AG04449 (cell line): ENCODE measurements at regions not wholly inside any gene's neighbourhood (a gene's known extent, or its start where the extent isn't known, plus 50 kb on each side); places are given as distances from the start of the nearest gene placed in this dataset.
"Not testable (repeated sequence)": the region's sequence is repeated elsewhere in the genome, so short reads cannot be mapped to it uniquely, and the experiment has no call there.

Source experiments
- CTCF ChIA-PET: fragments of 350-600 bp; formaldehyde crosslinking; extraction: SDS; loops from one replicate; lab custom pipeline; 2021; ENCODE audit warnings: antibody characterized with exemption; lab: Yijun Ruan, JAX
- POLR2A ChIA-PET: fragments of 400-600, 350-600 bp; formaldehyde crosslinking; extraction: SDS; loops from one replicate; lab custom pipeline; 2020; ENCODE audit warnings: antibody characterized with exemption, inconsistent platforms; lab: Yijun Ruan, JAX
- DNase-seq: peaks from one replicate; pipeline ENCODE4 v3.0.0-alpha.2; 2010; ENCODE audit warnings: low read depth, low spot score
- H3K4me3 ChIP-seq: 2 replicates; pipeline ENCODE4 v1.5.1; 2011; ENCODE audit warnings: low read depth, mild to moderate bottlenecking, control low read depth, low read length
- TF ChIP-seq, protein P1 (sequence below): IDR thresholded peaks from one replicate; pipeline ENCODE4 v1.5.1; 2011; ENCODE audit warnings: mild to moderate bottlenecking, moderate library complexity, low read length, control low read depth, inconsistent platforms; ENCODE audit not compliant: insufficient read depth; ENCODE audit errors: missing control alignments

DNA sequence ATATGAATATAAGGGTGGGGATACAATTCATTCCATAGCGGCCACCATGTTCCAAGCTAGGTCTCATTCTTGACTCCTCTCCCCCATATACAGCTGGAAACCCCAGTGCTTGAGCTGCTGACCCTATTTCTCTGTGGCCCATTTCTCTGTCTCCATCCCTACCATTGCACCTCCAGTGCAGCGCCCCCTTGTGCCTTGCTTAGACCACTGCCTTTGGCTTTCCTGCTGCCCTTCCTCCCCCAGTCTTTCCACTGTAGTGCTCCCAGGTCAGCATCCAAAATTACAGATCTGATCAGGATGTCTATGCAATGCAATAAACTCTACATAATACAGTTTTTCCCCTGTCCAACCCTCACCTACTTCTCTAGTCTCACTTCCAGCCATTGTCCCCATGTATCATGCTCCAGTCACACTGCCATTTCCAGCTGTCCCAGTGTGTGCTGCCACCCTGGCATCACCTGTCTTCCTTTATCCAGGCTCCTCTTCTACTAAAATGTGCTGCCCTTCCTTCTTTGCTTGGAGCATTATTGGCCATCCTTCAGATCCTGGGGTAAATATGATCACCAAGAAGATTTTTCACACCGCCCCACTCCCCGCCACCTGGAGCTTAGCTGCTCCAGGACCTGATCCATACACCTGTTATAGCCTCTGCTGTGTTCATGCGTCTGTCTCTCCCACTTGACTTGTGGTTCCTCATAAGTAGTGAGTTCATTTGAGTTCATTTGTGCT is 199.4 kb upstream of the IPO5 start:
- CTCF ChIA-PET: no interaction called here
- POLR2A ChIA-PET: no interaction called here

DNA sequence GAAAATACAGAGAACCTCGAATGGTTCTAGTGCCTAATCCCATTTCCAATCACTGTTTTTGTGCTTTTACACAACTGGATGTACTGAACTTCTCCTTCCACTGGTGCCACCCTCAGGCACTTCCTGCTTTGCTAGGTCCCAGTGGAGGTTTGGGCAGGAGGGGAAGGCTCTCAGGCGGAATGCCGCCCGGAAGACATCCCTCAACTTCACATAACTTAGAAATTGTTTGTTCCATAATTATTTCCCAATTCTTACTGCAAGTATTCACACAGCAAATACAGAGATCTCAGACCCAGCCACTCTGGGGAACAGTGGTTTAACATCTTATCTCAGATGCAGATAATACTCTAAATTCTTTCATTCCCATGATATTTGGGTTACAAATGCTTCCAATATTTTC is 195.7 kb upstream of the IPO5 start:
- no peak for DNase-seq
- CTCF ChIA-PET: no interaction called here

More for the DNA sequence above, 199.4 kb upstream of the IPO5 start:
- no peak for DNase-seq
- no peak overlapping the region for H3K4me3 ChIP-seq
- TF ChIP-seq, protein P1, sequence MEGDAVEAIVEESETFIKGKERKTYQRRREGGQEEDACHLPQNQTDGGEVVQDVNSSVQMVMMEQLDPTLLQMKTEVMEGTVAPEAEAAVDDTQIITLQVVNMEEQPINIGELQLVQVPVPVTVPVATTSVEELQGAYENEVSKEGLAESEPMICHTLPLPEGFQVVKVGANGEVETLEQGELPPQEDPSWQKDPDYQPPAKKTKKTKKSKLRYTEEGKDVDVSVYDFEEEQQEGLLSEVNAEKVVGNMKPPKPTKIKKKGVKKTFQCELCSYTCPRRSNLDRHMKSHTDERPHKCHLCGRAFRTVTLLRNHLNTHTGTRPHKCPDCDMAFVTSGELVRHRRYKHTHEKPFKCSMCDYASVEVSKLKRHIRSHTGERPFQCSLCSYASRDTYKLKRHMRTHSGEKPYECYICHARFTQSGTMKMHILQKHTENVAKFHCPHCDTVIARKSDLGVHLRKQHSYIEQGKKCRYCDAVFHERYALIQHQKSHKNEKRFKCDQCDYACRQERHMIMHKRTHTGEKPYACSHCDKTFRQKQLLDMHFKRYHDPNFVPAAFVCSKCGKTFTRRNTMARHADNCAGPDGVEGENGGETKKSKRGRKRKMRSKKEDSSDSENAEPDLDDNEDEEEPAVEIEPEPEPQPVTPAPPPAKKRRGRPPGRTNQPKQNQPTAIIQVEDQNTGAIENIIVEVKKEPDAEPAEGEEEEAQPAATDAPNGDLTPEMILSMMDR: no peak

DNA sequence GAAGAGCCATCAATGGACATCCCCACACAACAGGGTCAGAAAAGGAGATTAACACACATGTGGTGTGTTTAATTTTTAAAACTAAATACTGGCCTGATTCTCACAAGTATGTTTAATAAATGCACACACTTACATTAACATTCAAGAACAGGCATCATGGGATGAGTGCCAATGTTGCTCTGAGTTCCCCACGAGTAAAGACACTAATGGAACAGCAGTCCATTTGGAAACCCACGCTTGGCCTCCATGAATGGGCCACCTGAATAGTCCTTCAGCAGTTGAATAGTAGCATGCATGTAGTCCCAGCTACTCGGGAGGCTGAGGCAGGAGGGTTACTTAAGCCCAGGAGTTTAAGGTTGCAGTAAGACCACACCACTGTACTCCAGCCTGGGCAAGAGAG is 195.2 kb upstream of the IPO5 start:
- ChIA-PET CTCF (no interaction called here), POLR2A (no interaction called here)
- DNase-seq: no peak
- TF ChIP-seq, protein P1: no peak
- H3K4me3 ChIP-seq: no peak overlapping the region

More for the DNA sequence above, 195.7 kb upstream of the IPO5 start:
- TF ChIP-seq, protein P1: no peak
- H3K4me3 ChIP-seq: no peak overlapping the region
- POLR2A ChIA-PET: no interaction called here

DNA sequence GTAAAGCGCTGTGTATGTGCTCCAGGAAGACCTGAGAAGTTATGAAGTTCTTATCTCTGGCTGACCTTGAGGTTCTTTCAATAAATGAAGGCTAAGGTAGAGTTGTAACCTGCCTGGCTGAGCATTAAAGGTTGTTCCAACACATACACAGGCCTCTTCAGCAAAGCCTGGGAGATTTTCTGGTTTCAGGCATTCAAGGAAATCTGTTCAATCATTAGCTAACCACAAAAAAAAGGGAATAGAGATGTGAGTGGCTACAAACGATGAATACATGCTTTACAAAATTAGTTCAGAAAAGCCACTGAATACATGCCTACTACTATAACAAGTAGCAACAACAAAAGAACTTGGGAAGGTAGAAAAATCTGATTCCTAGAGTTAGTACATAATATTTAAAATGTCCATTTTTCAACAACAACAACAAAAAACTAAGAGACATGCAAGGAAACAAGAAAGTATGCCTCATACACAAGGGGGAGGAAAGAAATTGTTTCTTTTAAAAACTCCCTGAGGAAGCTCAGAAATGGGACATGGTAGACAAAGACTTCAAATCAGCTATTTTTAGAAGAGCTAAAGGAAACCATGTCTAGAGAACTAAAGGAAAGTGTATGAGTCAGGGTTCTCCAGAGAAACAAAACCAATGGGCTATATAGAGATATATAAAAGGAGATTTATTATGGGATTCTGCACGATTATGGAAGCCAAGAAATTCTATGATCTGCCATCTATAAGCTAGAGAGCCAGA is 191.5 kb upstream of the IPO5 start:
- CTCF ChIA-PET: no interaction called here
- POLR2A ChIA-PET: no interaction called here
- TF ChIP-seq, protein P1: no peak
- no peak overlapping the region for H3K4me3 ChIP-seq
- no peak for DNase-seq

DNA sequence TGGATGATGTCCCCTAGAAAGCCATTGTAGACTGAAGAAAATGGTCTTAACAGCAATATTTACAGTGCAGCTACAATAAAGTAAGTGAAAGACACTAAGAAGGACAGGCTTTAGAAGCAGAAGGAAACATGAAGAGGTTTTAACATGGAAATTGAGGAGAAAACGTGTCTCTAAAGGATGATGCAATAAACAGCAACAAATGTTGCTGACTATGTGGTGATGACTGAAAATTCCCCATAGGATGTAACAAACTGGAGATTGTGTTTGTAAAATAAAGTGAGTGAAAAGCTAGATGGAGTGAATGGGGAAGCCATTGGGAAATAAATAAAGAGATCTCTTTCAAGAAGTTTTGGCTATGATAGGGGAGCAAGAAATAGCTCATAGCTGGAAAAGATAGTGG is 186.7 kb upstream of the IPO5 start:
- TF ChIP-seq, protein P1: no peak
- CTCF ChIA-PET: no interaction called here
- DNase-seq: no peak
- POLR2A ChIA-PET: no interaction called here
- H3K4me3 ChIP-seq: no peak overlapping the region

DNA sequence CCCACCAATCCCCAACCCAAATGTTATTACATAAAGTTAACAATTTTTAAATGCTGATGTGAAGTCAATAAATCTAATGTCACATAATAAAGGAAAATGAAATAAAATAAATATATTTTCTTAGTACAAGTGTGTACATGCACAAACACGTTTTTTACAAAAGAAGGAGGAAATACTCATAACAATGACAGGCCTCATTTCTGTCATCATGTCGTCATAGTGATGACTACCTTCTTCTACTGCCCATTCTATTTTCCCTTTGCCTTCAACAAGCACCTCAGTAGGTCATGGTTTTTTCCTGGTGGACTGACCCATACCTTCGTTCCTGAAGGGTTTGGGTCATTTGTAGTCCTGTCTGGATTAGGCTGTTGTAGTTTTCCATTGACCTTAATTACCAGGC is 185.3 kb upstream of the IPO5 start:
- POLR2A ChIA-PET: no interaction called here
- no peak for DNase-seq
- CTCF ChIA-PET: no interaction called here
- H3K4me3 ChIP-seq: no peak overlapping the region
- TF ChIP-seq, protein P1: no peak

DNA sequence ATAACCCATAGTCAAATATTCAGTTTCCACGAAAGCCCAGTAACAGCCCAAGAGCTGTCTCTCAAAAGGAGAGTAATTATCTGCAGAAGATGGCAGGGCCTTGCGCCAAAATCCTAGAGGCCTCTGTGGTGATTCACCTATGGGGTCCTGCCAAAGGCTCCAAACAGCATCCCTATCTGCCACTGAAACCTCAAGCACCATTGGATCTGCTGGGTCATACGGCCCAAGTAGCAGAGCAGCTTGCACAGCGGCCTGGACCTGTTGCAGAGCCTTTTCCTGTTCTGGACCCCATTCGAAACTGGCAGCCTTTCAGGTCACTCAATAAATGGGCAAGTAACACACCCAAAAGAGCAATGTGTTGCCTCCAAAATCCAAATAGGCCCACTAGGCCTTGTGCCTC is 183.2 kb upstream of the IPO5 start:
- CTCF ChIA-PET, H3K4me3 ChIP-seq, POLR2A ChIA-PET, DNase-seq: not testable (repeated sequence)

DNA sequence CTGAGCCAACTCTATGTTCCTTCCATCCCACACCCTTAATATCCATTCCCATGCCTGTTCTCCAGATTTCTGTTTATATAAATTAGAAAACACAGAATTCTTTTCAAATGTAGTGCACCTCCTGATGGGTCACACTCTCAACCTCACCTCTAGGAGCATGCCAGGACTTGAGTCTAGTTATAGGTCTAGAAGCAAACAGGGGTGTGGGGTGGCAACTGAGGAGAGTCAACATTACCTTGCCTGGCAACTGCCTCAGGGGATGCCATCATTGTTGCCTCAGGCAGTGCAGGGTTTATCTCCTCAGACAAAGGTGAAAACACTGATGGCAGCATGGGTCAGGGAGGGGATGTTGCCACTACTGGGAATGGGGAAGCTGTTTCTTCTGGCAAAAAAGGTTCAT is 181.0 kb upstream of the IPO5 start:
- DNase-seq, POLR2A ChIA-PET, H3K4me3 ChIP-seq, CTCF ChIA-PET: not testable (repeated sequence)

DNA sequence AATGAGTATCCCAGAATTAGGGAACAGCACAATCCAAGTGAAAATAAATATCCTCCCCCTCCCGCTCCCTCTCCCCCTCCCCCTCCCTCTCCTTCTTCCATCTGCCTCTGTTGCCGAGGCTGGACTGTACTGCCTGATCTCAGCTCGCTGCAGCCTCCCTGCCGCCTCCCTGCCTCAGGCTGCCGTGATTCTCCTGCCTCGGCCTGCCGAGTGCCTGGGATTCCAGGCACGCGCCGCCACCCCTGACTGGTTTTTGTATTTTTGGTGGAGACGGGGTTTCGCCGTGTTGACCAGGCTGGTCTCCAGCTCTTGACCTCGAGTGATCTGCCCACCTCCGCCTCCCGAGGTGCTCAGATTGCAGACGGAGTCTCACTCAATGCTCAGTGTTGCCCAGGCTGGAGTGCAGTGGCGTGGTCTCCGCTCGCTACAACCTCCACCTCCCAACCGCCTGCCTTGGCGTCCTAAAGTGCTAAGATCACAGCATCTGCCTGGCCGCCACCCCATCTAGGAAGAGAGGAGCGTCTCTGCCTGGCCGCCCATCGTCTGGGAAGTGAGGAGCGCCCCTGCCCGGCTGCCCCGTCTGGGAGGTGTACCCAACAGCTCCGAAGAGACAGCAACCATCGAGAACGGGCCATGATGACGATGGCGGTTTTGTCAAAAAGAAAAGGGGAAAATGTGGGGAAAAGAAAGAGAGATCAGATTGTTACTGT is 178.9 kb upstream of the IPO5 start:
- H3K4me3 ChIP-seq, DNase-seq, POLR2A ChIA-PET, CTCF ChIA-PET: not testable (repeated sequence)
